Esophagus squamous epithelium (tissue), 5 donors: ENCODE measurements at regions not wholly inside any gene's neighbourhood (a gene's known extent, or its start where the extent isn't known, plus 50 kb on each side); places are given as distances from the start of the nearest gene placed in this dataset.

Experiments
- DNase-seq: peaks from one replicate; lab custom pipeline; 2025; lab: John Stamatoyannopoulos, UW
- H3K27ac ChIP-seq, 4 donors: fragments of 200-600 bp; sonication (generic); one replicate each; pipeline ENCODE4 v1.5.1; 2016 to 2019; ENCODE audit warnings: mild to moderate bottlenecking in 1 of 4
- H3K27me3 ChIP-seq, 4 donors: fragments of 200-600 bp; sonication (generic); 1 replicate in 3 of 4; 2 replicates in 1 of 4; pipeline versions ENCODE4 v1.5.1 to v1.6.0; 2017 to 2021; ENCODE audit warnings: antibody characterized with exemption in 1 of 4
- H3K36me3 ChIP-seq, 3 donors: fragments of 200-600 bp; sonication (generic); one replicate each; pipeline ENCODE4 v1.5.1; 2016 to 2019
- H3K4me1 ChIP-seq, 3 donors: fragments of 200-600 bp; sonication (generic); one replicate each; pipeline ENCODE4 v1.5.1; 2017 to 2019
- H3K4me3 ChIP-seq, 4 donors: fragments of 200-600 bp; sonication (generic); 1 replicate in 3 of 4; 2 replicates in 1 of 4; pipeline ENCODE4 v1.5.1; 2016 to 2019; ENCODE audit warnings: mild to moderate bottlenecking in 2 of 4, moderate library complexity in 1 of 4
- H3K9me3 ChIP-seq, 3 donors: fragments of 200-600 bp; sonication (generic); one replicate each; pipeline ENCODE4 v1.5.1; 2016 to 2019
- POLR2A ChIP-seq, 4 donors: fragments of 450-650 bp; IDR thresholded peaks; one replicate each; pipeline ENCODE4 v1.6.1; 2017; ENCODE audit warnings: antibody characterized with exemption in 4 of 4, mild to moderate bottlenecking in 4 of 4, moderate library complexity in 3 of 4
- WGBS, 2 donors: methylation state at CpG; one replicate each; pipeline ENCODE4 v1.1.5; 2018; 5-methylcytosine and 5-hydroxymethylcytosine counted together
- intact Hi-C: fragments of 100-400 bp; cut with DNase I; formaldehyde crosslinking; loops from one replicate; pipeline ENCODE4 v1.15.0; 2022
- TF ChIP-seq, protein P1 (sequence below), 6 experiments: fragments of 450-650 bp in 4 of 6; fragments of 200-600 bp in 2 of 6; sonication (generic) in 2 of 6; IDR thresholded peaks; one replicate each; pipeline ENCODE4 v1.5.1; 2016 to 2019; ENCODE audit warnings: antibody characterized with exemption in 6 of 6, mild to moderate bottlenecking in 4 of 6, moderate library complexity in 4 of 6
- donor health status: DM: yes; HTN: yes; CAD: no.

DNA sequence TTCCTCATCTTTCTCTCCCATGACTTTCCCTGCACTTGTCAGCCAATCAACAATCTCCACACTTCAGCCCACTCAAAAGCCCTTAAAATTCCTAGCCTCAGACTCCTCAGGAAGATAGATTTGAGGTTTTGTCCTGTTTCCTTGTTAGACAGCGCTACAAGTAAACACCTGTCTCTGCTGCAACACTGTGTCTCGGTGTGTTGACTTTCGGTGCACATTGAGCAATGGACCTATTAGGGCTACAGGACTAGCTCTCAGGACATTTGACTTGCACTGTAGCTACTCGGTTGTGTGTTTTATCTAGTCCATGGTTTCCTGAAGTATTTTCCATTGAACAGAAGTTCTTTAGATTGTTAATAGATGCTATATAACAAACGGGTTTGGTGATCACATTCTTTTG is 140.9 kb upstream of the XPO1 start:
- intact Hi-C loops: no loop called here
- WGBS, 2 donors: 83 to 84% methylated on average over 5 of the region's 5 CpGs
- Histone ChIP-seq H3K36me3 (no peaks in the 10 kb centered on the region), H3K4me3 (no peak overlapping the region), H3K9me3 (peaks cover 0 to 7% (median 0%) of the 10 kb centered on the region in 3 donors), H3K27ac (no peak overlapping the region), H3K4me1 (no peaks in the 10 kb centered on the region), H3K27me3 (no peaks in the 10 kb centered on the region)
- TF ChIP-seq, protein P1, sequence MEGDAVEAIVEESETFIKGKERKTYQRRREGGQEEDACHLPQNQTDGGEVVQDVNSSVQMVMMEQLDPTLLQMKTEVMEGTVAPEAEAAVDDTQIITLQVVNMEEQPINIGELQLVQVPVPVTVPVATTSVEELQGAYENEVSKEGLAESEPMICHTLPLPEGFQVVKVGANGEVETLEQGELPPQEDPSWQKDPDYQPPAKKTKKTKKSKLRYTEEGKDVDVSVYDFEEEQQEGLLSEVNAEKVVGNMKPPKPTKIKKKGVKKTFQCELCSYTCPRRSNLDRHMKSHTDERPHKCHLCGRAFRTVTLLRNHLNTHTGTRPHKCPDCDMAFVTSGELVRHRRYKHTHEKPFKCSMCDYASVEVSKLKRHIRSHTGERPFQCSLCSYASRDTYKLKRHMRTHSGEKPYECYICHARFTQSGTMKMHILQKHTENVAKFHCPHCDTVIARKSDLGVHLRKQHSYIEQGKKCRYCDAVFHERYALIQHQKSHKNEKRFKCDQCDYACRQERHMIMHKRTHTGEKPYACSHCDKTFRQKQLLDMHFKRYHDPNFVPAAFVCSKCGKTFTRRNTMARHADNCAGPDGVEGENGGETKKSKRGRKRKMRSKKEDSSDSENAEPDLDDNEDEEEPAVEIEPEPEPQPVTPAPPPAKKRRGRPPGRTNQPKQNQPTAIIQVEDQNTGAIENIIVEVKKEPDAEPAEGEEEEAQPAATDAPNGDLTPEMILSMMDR (IDR thresholded peaks at IDR 0.05): no peak
- TF ChIP-seq POLR2A (IDR thresholded peaks at IDR 0.05): no peak
- DNase-seq: no peak

DNA sequence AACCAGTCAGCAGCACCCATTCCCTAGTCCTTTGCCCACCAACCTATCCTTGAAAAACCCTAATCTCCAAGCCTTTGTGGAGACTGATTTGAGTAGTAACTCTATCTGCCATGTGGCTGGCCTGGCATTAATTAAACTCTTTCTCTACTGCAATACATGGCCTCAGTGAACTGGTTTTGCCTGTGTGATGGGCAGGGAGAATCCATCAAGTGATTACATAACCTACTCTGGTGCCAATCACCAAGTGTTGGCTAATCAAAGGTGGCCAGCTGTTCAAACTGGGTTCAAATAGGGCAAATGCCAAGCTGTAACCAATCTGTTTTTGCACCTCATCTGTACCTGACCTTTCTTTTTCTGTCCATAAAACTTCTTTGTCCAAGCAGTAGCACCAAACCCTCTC is 139.8 kb upstream of the XPO1 start:
- peaks cover 0 to 7% (median 0%) of the 10 kb centered on the region in 3 donors for H3K9me3 ChIP-seq
- H3K4me3 ChIP-seq: no peak overlapping the region
- TF ChIP-seq POLR2A (IDR thresholded peaks at IDR 0.05): no peak
- TF ChIP-seq, protein P1 (IDR thresholded peaks at IDR 0.05): no peak
- no peak for DNase-seq
- intact Hi-C loops: no loop called here
- H3K27ac ChIP-seq: no peak overlapping the region
- H3K27me3 ChIP-seq: no peaks in the 10 kb centered on the region
- no peaks in the 10 kb centered on the region for H3K4me1 ChIP-seq
- H3K36me3 ChIP-seq: no peaks in the 10 kb centered on the region

DNA sequence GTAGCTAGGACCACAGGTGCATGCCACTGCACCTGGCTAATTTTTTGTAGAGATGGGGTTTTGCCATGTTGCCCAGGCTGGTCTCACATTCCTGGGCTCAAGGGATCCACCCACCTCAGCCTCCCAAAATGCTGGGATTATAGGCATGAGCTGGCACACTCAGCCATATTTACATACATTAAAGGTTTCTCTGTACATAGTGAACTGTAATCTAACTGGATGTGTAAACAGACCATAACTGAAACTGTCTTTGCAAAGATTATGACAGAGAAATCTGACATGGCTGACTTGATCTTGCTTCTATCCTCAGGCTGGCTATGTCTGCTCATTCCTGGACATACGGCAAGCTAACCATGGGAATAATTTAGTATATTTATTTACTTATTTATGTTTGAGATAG is 139.2 kb upstream of the XPO1 start:
- no peaks in the 10 kb centered on the region for H3K36me3 ChIP-seq
- H3K27ac ChIP-seq: no peak overlapping the region
- H3K27me3 ChIP-seq: no peaks in the 10 kb centered on the region
- 88 to 92% methylated on average over 1 of the region's 1 CpG for WGBS, 2 donors
- TF ChIP-seq, protein P1 (IDR thresholded peaks at IDR 0.05): no peak
- TF ChIP-seq POLR2A (IDR thresholded peaks at IDR 0.05): no peak
- H3K9me3 ChIP-seq: peaks cover 0 to 7% (median 0%) of the 10 kb centered on the region in 3 donors
- intact Hi-C loops: no loop called here
- DNase-seq: no peak
- H3K4me1 ChIP-seq: peaks cover 0 to 2% (median 2%) of the 10 kb centered on the region in 3 donors
- no peak overlapping the region for H3K4me3 ChIP-seq

DNA sequence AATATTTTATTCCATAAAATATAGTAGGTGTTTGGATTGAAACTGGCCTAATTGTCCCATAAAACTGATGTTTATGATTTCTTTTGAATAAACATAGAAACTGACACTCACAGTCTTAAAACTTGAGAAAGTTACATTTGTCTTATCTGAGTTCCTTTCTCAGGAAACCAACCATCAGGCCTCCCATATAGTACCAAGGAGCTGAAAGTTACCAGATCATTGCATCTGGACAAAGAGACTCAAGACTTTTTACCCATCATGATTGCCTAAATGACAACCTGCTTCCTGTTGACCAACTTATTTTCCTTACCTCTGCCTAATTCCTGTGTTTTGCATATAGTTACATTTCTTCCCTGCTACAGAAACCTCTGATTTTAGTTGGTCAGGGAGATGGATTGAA is 137.0 kb upstream of the XPO1 start:
- no peak overlapping the region for H3K27ac ChIP-seq
- DNase-seq: no peak
- H3K4me3 ChIP-seq: no peak overlapping the region
- no peaks in the 10 kb centered on the region for H3K27me3 ChIP-seq
- TF ChIP-seq POLR2A (IDR thresholded peaks at IDR 0.05): no peak
- TF ChIP-seq, protein P1 (IDR thresholded peaks at IDR 0.05): no peak
- no peaks in the 10 kb centered on the region for H3K36me3 ChIP-seq
- H3K9me3 ChIP-seq: peaks cover 0 to 7% (median 0%) of the 10 kb centered on the region in 3 donors
- peaks cover 10 to 23% (median 13%) of the 10 kb centered on the region in 3 donors for H3K4me1 ChIP-seq
- intact Hi-C loops: no loop called here

DNA sequence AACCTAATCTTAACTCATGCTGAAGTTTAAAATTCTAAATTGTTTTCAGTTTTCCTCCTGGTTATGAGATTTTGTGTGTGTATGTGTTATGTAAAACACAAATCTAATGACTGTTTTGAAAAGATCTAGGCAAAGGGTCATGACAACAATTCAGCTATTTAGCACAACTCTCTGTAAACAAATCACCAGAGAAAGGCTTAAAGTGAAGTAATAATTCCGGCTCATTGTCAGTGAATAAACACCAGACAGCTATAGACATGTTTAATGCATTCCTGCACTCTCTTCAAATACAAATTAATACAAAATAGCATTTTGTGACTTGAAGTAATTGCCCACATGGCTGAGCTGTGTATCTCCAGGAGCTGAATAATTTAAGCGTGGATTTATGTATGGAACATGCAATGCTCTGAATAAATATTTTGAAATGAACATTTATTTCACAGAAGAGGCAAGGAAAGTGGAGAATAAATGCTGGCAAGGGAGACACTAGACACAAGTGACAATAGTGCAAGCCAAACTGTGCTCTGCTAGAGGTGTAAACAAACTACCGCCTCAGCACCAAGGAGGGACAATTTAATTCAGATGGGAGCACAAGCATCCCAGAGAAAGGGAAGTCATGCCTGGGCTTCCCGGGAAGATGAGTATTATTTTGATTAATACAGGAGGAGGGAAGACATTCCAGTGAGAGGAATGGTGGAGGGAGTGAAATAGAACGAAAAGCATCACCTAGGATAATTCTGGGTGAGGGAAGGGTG is 133.6 kb upstream of the XPO1 start:
- Histone ChIP-seq H3K9me3 (peaks cover 0 to 7% (median 0%) of the 10 kb centered on the region in 3 donors), H3K27ac (peak overlapping the region; percentile 79 to 91 (median 91)), H3K27me3 (no peaks in the 10 kb centered on the region), H3K36me3 (no peaks in the 10 kb centered on the region), H3K4me1 (peaks cover 10 to 29% (median 17%) of the 10 kb centered on the region in 3 donors), H3K4me3 (peak overlapping the region in 3 of 4 donors; percentile 29 to 55 (median 30))
- TF ChIP-seq, protein P1 (IDR thresholded peaks at IDR 0.05): no peak
- TF ChIP-seq POLR2A (IDR thresholded peaks at IDR 0.05): no peak
- no peak for DNase-seq
- WGBS, 2 donors: 27 to 36% methylated on average over 5 of the region's 5 CpGs
- intact Hi-C loops: no loop called here
